Upper lobe of left lung (tissue), 6 donors: ENCODE measurements at regions not wholly inside any gene's neighbourhood (a gene's known extent, or its start where the extent isn't known, plus 50 kb on each side); places are given as distances from the start of the nearest gene placed in this dataset.
"Not testable (repeated sequence)": the region's sequence is repeated elsewhere in the genome, so short reads cannot be mapped to it uniquely, and the experiment has no call there.

Experiments used
- ATAC-seq, 2 donors: fragments of 200-7000 bp; cut with Tn5 transposase; one replicate each; pipeline ENCODE4 v1.9.1; 2022; ENCODE audit warnings: mild to moderate bottlenecking in 2 of 2, moderate library complexity in 2 of 2; ENCODE audit not compliant: low FRiP score in 2 of 2
- DNase-seq, 2 donors: peaks; one replicate each; pipeline ENCODE4 v3.0.0-alpha.2; 2019 to 2020
- H3K27ac ChIP-seq, 4 donors: fragments of 200-600 bp; sonication (generic); one replicate each; pipeline ENCODE4 v1.5.1; 2016 to 2019
- H3K27me3 ChIP-seq, 4 donors: fragments of 200-600 bp; sonication (generic); one replicate each; pipeline ENCODE4 v1.5.1; 2017 to 2019
- H3K36me3 ChIP-seq, 4 donors: fragments of 200-600 bp; sonication (generic); one replicate each; pipeline ENCODE4 v1.5.1; 2016 to 2019
- H3K4me1 ChIP-seq, 4 donors: fragments of 200-600 bp; sonication (generic); one replicate each; pipeline ENCODE4 v1.5.1; 2018 to 2019
- H3K4me3 ChIP-seq, 4 donors: fragments of 200-600 bp; sonication (generic); one replicate each; pipeline ENCODE4 v1.5.1; 2017 to 2019; ENCODE audit warnings: mild to moderate bottlenecking in 2 of 4, moderate library complexity in 1 of 4
- H3K9me3 ChIP-seq, 4 donors: fragments of 200-600 bp; sonication (generic); one replicate each; pipeline ENCODE4 v1.5.1; 2018 to 2019
- EP300 ChIP-seq, 4 donors: sonication (generic); formaldehyde crosslinking; IDR thresholded peaks; one replicate each; pipeline ENCODE4 v1.5.1; 2017; ENCODE audit warnings: antibody characterized with exemption in 4 of 4, control low read depth in 2 of 4
- POLR2A ChIP-seq, 4 donors: fragments of 450-650 bp; IDR thresholded peaks; one replicate each; pipeline ENCODE4 v1.5.1; 2016 to 2017; ENCODE audit warnings: antibody characterized with exemption in 4 of 4, mild to moderate bottlenecking in 2 of 4
- POLR2AphosphoS5 ChIP-seq, 2 donors: sonication (generic); formaldehyde crosslinking; IDR thresholded peaks; one replicate each; pipeline ENCODE4 v1.5.1; 2017; ENCODE audit warnings: antibody characterized with exemption in 2 of 2
- WGBS, 2 donors: methylation state at CpG; one replicate each; pipeline ENCODE4 v1.1.5; 2017 to 2018; 5-methylcytosine and 5-hydroxymethylcytosine counted together
- TF ChIP-seq, protein P1 (sequence below), 6 experiments: fragments of 450-650 bp in 4 of 6; fragments of 200-600 bp in 2 of 6; sonication (generic) in 2 of 6; IDR thresholded peaks; one replicate each; pipeline ENCODE4 v1.5.1; 2016 to 2019; ENCODE audit warnings: antibody characterized with exemption in 6 of 6
- donor health status: DM: no; HTN: no; CAD: no; lungs with moderate emphysema.
- donor health status: DM: no; HTN: yes; CAD: no; lungs with severe emphysema.

DNA sequence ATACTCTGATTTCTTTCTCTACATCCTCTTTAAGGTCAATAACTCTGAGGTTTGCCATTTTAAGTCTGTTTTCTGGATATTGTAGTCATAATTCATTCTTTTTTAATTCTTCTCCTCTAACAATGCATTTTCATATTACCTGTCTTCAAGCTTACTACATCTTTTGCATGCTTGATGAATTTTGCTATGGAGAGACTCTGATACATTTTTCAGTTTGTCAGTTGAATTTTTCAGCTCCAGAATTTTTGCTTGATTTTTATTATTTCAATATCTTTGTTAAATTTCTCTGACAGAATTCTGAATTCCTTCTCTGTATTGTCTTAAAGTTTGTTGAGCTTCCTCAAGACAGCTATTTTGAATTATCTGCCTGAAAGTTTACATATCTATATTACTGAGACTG is 159.8 kb upstream of the ST8SIA4 start:
- Histone ChIP-seq H3K27ac (no peak overlapping the region), H3K4me1 (no peaks in the 10 kb centered on the region), H3K4me3 (no peak overlapping the region), H3K9me3 (peaks cover 0 to 6% (median 3%) of the 10 kb centered on the region in 4 donors), H3K27me3 (no peaks in the 10 kb centered on the region), H3K36me3 (no peaks in the 10 kb centered on the region)
- TF ChIP-seq, protein P1, sequence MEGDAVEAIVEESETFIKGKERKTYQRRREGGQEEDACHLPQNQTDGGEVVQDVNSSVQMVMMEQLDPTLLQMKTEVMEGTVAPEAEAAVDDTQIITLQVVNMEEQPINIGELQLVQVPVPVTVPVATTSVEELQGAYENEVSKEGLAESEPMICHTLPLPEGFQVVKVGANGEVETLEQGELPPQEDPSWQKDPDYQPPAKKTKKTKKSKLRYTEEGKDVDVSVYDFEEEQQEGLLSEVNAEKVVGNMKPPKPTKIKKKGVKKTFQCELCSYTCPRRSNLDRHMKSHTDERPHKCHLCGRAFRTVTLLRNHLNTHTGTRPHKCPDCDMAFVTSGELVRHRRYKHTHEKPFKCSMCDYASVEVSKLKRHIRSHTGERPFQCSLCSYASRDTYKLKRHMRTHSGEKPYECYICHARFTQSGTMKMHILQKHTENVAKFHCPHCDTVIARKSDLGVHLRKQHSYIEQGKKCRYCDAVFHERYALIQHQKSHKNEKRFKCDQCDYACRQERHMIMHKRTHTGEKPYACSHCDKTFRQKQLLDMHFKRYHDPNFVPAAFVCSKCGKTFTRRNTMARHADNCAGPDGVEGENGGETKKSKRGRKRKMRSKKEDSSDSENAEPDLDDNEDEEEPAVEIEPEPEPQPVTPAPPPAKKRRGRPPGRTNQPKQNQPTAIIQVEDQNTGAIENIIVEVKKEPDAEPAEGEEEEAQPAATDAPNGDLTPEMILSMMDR (IDR thresholded peaks at IDR 0.05) = no peak
- TF ChIP-seq EP300 (IDR thresholded peaks at IDR 0.05) (no peak), POLR2A (IDR thresholded peaks at IDR 0.05) (no peak), POLR2AphosphoS5 (IDR thresholded peaks at IDR 0.05) (no peak)
- ATAC-seq (no peak), DNase-seq (no peak)

DNA sequence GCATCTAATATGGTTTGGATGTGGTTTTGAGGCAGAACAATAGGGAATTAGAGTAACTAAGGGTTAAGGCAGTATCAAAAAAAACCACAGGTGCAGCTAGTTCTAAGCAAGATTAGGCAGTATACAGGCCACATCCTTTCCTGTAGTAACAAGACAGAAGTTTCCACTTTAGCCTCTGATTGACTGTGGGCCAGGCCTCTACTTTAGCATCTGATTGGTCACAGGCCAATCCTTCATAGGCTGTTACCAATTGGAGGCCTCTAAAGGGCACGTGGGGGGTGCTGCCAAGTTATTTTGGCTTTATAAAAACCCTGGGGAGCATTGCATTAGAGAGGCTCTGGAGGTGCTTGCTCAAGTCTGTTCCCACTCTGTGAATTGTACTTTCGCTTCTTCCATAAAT is 144.1 kb upstream of the ST8SIA4 start:
- DNase-seq (no peak), ATAC-seq (no peak)
- Histone ChIP-seq H3K9me3 (no peaks in the 10 kb centered on the region), H3K27me3 (no peaks in the 10 kb centered on the region), H3K36me3 (no peaks in the 10 kb centered on the region), H3K4me3 (no peak overlapping the region), H3K27ac (no peak overlapping the region), H3K4me1 (no peaks in the 10 kb centered on the region)
- TF ChIP-seq, protein P1 (IDR thresholded peaks at IDR 0.05) = no peak
- no peak for TF ChIP-seq EP300 (IDR thresholded peaks at IDR 0.05)
- no peak for TF ChIP-seq POLR2AphosphoS5 (IDR thresholded peaks at IDR 0.05)
- no peak for TF ChIP-seq POLR2A (IDR thresholded peaks at IDR 0.05)
- WGBS, 2 donors = 85 to 93% methylated on average over 2 of the region's 2 CpGs

DNA sequence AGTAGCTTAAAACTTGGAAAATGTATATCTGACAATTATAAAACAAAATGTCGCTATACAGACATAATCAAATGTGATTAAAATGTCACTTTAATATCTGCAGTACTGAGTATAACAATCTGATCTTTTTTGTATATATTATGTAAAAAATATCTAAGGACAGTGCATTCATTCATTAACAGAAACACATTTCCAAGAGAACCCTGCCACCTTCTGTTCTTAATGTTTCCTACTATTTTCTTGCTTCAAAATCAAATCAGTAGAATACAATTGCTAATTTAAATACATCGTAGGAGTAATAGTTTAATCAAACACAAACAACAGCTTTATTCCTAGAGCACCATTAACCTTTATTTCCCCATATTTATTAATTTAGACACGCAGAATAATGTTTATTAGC is 142.6 kb upstream of the ST8SIA4 start:
- Histone ChIP-seq H3K36me3 (no peaks in the 10 kb centered on the region), H3K4me1 (no peaks in the 10 kb centered on the region), H3K4me3 (no peak overlapping the region), H3K9me3 (no peaks in the 10 kb centered on the region), H3K27ac (no peak overlapping the region), H3K27me3 (no peaks in the 10 kb centered on the region)
- no peak for DNase-seq
- TF ChIP-seq, protein P1 (IDR thresholded peaks at IDR 0.05) = peak in 2 of 6 experiments; percentile 12 to 25
- TF ChIP-seq POLR2A (IDR thresholded peaks at IDR 0.05) = no peak
- ATAC-seq = no peak
- WGBS, 2 donors = 72 to 80% methylated on average over 3 of the region's 3 CpGs

DNA sequence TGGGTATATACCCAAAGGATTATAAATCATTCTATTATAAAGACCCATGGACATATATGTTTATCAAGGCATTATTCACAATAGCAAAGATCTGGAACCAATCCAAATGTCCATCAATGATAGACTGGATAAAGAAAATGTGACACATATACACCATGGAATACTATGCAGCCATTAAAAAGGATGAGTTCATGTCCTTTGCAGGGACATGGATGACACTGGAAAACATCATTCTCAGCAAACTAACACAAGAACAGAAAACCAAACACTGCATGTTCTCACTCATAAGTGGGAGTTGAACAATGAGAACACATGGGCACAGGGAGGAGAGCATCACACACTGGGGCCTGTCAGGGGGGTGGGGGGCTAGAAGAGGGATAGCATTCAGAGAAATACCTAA is 136.9 kb upstream of the ST8SIA4 start:
- not testable (repeated sequence) for ATAC-seq, H3K4me1 ChIP-seq

DNA sequence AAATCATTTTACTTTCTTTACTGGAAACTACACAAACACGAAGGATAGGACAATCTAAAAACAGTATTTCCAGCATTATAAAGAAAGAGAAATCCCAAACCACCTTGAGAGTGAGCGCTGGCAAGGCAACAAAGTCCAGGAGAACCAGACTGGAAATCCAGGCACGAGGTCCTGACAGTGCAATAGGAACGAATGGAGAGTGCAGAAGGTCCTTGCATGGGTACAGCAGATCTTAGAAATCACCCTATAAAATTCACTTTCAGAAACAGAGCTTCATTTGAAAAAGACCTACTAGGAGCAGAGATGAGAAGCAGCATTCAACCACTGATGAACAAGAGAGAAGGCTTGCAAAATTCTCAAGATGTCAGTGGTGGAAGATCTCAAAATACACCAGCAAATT is 133.7 kb upstream of the ST8SIA4 start:
- TF ChIP-seq, protein P1 (IDR thresholded peaks at IDR 0.05) = no peak
- no peak for TF ChIP-seq POLR2AphosphoS5 (IDR thresholded peaks at IDR 0.05)
- TF ChIP-seq POLR2A (IDR thresholded peaks at IDR 0.05) = no peak
- no peak for TF ChIP-seq EP300 (IDR thresholded peaks at IDR 0.05)
- no peaks in the 10 kb centered on the region for H3K4me1 ChIP-seq
- no peak overlapping the region for H3K4me3 ChIP-seq
- DNase-seq (no peak), ATAC-seq (no peak)
- no peaks in the 10 kb centered on the region for H3K27me3 ChIP-seq
- 83 to 88% methylated on average over 4 of the region's 4 CpGs for WGBS, 2 donors
- H3K36me3 ChIP-seq = no peaks in the 10 kb centered on the region
- H3K9me3 ChIP-seq = no peaks in the 10 kb centered on the region
- H3K27ac ChIP-seq = no peak overlapping the region

More for the DNA sequence above, 136.9 kb upstream of the ST8SIA4 start:
- H3K27me3 ChIP-seq, H3K4me3 ChIP-seq, H3K36me3 ChIP-seq, H3K27ac ChIP-seq, DNase-seq, H3K9me3 ChIP-seq: not testable (repeated sequence)
